Activated CD4-positive, alpha-beta T cell treated with anti-CD3 and anti-CD28 coated beads, Interleukin-2, amount 50 U/mL, for 16 hours (primary cell): ENCODE measurements at regions not wholly inside any gene's neighbourhood (a gene's known extent, or its start where the extent isn't known, plus 50 kb on each side); places are given as distances from the start of the nearest gene placed in this dataset.

Experiments used
- DNase-seq: peaks from one replicate; pipeline ENCODE4 v3.0.0-alpha.2; 2020

DNA sequence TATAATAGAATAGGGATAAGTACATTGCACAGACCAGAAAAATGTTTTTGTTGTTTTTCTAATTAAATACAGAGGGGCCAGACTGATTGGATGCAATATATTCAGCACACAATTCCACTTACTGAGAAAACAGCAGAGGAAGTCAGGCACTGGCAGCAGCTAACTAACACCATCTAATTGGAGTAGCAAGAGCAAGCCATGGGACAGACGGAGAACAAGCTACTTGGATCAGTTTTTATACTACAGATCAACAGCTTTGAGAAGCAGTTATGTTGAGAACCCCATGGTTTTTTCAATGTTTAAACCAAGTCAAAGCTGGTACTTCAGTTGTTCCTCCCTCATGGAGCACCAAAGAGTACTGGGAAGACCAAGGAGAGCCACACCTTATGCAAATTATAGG, 1249.4 kb downstream of the LRFN5 start:
- DNase-seq, result no peak

GRCh38 chr14:42855085-42855484, 1248.4 kb downstream of the LRFN5 start:
- DNase-seq, result no peak

DNA sequence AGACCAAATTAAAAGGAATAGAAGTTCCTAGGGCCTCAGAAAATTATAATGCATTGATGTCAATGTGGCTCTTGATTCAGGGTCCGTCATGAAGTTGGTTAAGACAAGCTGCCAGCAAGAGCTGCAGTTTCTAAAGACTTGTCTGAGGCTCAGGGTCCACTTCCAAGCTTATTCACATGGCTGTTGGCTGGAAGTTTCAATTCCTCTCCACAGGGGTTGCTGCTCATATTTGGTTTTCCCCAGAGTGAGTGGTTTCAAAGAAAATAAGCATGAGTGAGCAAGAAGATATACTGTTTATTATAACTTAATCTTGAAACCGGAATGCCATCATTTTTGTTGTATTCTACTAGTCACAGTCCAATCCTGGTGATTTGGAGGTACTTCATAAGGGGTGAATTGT, 1247.4 kb downstream of the LRFN5 start:
- DNase-seq, result no peak

DNA sequence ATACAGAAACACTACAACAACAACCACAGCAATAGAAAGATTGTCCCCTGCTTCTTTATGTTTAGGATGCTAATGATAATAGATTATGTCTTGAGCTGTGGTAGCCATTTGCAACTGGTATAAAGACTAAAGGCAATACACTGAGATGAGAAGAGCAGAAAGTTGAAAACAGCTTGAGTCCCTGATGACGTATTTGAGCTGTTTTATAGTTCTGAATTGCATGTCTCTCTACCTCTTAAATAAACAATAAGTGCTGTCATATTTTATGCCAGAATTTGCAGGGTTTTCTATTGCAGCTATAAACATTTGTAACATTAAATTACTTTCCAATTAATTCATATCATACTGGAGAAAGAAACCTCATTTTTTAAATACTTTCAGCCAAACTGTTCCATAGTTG, 1242.0 kb downstream of the LRFN5 start:
- DNase-seq, result no peak

- DNase-seq, result no peak
These were observed 1208.1 kb downstream of the LRFN5 start for GRCh38 chr14:42814817-42815216.

DNA sequence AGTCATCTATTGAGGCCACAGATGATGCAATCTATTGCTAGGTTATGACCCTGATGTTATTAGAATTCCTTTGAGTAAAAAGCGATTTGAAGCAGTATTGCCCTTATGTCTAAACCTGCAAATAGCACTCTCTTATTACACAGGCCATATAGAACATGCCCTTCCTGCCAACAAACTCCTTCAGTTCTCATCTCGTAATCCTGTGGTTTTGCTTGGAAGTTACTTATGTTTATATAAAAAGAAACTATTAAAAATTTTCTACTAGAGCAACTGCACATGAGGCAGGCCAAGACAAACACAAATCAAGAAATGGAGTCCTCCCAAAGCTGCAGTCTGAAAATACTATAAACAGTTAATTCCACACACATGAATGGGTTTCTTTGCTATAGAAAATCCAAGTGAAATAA, 1200.2 kb downstream of the LRFN5 start:
- DNase-seq, result no peak

- no peak for DNase-seq
These were observed 1197.5 kb downstream of the LRFN5 start for GRCh38 chr14:42804141-42804540.

DNA sequence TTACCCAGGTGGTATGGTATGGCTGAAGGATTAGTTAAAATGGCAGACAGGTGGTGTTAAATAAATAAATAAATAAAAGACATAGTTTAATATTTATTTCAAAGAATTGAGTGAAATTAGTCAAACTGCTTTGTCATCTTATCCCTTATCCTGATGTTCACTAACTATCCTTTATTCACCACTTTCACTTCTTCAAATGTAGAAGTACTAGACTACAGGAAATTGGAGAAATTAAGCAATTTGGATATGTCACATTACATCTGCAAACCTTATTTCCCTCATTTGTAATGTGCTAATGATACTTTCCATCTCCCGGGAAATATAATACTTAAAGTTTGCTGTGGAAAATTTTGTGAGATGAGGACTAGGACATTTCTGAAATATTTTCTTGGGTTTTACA, 1195.7 kb downstream of the LRFN5 start:
- no peak for DNase-seq

- DNase-seq, result no peak
These were observed 1185.5 kb downstream of the LRFN5 start for GRCh38 chr14:42792166-42792565.

DNA sequence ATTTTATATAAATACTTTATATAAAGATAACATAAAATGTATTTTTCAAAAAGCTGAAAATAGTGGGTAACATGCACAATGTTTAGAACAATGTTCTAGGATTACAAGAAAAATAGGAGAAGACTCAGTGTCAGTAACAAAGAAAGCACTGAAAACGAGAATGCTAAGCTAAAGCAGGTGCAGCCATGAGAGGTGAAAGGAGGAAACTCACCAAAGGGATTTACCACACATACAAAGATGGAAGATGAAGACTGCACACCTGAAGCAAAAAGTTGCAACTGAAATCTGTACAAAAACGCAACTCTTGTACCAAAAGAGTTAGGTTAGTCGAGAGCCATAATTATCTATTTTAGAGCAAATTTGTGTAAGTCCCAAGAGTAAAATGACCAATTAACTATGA, 1176.1 kb downstream of the LRFN5 start:
- no peak for DNase-seq

DNA sequence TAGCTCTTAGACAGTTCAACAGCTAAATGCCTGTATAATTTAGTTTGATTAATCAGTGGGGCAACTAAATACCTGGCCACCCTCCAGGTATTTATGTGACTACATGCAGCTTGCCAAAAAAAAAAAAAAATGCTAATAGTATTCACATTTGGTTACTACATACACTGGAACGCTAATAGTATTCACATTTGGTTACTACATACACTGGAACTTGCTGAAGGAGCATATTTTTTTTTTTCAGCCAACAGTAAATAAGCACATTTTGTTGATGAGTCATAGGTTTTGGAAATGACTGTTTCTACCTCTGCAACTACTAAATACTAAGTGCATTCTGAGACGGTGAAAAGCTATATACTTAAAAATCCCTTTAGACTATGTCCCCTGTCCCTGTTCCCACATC, 1172.3 kb downstream of the LRFN5 start:
- DNase-seq, result no peak

DNA sequence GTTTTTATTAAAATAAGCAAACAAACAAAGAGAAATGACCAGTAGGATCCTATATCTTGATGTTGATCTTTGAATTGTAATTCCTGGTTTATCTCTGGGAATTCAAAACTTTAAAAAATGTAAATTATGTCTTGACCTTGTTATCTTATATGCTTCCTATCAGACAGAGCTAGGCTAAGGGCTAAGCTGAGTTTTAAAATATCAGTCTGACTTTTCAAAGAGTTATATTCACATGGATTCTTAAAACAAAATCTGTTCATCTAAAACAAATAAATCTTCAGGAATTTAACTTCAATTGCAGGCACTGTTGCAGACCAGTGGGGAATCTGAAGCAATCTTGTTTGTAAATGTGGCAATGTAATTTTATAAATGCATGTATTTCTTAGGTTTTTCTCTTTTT, 1144.1 kb downstream of the LRFN5 start:
- DNase-seq, result no peak

DNA sequence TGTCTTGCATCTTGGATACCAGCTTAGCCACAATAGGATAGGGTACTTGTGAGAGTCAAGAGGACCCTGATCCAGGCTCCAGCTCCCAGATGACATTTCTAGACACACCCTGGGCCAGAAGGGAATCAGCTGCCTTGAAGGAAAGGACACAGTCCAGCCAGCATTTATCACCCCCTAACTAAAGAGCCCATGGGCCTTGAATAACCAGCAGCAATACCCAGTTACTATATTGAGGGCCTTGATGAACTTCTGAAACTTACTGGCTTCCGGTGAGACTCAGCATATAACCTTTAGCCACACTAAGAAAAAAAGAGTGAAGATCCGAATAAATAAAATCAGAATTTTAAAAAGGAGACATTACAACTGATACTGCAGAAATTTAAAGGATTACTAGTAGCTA, 1135.4 kb downstream of the LRFN5 start:
- no peak for DNase-seq

DNA sequence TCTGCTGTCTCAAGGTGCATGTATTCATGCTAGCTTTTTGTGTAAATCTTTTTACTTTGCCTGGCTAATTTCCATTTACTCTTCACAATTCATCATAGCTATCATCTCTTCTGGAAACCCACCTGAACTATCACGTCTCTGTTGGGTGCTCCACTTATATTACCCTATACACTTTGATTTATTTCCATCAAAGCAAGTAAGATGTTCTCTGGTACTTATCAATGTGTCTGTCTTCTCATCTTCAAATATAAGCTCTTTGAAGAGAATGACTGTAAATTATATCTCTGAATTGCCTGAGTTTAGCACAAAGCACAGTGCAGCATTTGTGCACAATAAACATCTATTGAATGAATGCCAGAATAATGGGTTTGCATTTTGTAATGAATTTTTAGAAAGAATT, 1129.7 kb downstream of the LRFN5 start:
- DNase-seq, result no peak

DNA sequence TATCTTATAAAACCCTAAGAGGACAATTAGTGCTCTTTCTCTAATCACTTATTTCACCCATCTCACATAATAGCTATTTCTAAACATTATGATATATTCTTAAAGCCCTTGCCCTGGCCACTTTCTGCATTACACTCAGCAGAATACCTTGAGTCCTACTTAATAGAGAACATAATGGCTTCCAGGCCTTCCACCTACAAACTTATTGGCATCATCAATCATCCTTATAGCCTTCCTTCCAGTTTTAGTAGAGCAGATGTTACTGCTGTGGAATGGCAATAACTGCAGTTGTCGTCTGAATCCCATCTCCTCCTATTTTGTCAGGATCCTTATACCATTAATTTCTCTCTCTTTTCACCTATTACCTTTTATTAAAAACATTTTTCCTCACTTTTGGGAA, 1127.4 kb downstream of the LRFN5 start:
- DNase-seq, result no peak

DNA sequence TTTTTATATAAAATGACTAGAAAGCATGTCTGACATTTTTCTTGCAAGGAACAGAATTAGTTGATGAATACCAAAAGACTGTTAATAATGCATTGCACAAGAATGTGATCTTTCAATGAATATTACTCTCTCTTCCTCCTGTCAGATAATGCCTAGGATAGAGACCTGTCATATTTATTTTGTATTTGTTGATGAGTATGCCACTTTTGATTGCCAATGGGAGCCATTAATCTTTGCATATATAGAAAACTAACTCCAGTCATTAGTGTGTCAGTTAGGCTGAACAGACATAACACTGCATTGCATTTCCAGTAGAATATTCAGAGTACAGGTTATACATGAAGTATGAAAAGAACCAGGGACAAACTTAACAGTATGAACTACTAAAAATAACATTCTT, 1125.3 kb downstream of the LRFN5 start:
- DNase-seq, result no peak

DNA sequence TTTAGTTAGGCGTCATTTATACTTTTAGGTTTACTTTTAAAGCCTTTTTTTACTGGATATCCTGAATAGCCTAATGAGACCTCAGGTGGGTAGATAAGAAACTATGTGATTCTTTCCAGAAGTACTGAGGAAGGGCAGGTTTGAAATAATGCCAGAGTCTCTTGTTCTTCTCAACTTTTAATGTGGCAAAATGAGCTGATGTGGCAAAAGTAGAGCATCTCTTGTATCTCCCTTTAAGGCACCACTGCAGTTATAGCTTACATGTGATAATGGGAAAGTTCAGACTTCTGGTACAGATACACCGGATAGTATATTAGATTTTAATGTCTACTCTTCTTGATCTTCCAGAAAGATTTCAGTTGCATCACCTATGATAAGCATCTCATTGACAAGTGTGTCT, 1124.8 kb downstream of the LRFN5 start:
- DNase-seq, result no peak

DNA sequence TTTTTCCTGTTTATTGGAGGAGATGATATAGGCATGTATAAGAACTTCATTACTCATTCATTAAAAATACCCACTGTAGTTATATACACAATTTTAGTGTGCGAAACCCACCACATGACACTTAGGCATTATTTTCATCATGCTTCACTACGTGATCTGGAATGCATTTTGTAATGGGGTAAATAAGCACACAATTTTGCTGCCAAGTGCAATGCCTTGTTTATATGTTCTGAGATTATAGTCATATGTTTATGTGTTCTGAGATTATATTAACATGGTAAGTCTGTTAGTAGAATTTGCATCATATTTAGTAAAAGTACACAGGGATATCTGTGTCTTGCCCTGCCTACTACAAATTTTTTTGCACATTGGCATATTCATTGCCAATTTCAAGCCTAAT, 1123.0 kb downstream of the LRFN5 start:
- no peak for DNase-seq

DNA sequence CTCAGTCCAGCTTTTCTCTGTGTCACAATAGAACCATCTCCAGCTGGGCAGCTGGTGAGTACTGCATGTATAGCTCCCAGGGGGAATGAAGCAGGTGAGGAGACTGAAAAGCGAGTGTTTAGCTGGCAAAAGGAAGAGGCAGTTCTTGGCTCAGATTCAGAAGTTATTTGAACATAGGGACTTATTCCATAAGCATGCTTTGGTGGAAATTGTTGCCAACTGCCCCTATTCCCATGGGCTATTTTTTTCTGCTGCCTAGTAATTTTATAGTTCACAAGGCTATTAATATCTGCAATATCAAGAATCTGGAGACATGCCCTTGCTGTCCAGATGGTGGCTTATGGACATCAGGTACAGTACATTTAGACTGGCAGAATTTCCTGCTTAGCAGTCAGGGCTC, 1112.7 kb downstream of the LRFN5 start:
- DNase-seq, result no peak

DNA sequence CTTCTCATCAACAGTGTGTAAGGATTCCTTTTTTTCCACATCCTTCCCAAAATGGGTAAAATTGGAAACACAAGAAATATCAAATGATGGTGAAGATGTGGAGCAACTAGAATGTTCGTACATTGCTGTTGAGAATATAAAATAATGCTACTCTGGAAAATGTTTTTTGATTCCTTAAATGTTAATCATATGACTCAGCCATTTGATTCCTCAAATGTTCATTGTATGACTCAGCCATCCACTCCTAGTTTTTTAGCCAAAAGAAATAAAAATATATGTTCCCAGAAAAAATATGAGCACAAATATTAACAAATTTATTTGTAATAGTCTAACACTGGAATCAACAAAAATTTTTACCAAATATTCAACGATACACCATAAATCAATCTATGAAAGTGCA, 1108.6 kb downstream of the LRFN5 start:
- DNase-seq, result no peak

- DNase-seq, result no peak
These were observed 1103.4 kb downstream of the LRFN5 start for GRCh38 chr14:42710071-42710470.

DNA sequence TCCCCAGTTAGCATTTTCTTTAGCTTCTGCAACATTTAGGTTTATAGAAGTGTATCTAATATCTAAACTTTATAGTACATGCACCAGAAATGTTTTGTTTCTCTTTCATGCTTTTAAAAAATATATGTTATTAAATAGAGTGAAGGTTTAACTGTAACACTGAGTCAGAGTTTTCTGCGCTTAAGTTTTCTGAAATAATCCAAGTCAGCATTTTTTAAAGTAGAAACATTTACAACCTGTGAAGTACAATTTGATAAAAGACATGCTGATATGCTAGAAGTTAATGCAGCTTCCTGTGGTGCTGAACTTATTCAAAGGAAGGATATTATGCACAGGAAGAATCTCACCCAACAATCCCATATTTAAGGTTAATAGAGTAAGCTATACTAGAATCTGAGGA, 1096.8 kb downstream of the LRFN5 start:
- DNase-seq, result no peak

GRCh38 chr14:42687421-42687820, 1080.7 kb downstream of the LRFN5 start:
- no peak for DNase-seq

GRCh38 chr14:42683707-42684106, 1077.0 kb downstream of the LRFN5 start:
- DNase-seq, result no peak

DNA sequence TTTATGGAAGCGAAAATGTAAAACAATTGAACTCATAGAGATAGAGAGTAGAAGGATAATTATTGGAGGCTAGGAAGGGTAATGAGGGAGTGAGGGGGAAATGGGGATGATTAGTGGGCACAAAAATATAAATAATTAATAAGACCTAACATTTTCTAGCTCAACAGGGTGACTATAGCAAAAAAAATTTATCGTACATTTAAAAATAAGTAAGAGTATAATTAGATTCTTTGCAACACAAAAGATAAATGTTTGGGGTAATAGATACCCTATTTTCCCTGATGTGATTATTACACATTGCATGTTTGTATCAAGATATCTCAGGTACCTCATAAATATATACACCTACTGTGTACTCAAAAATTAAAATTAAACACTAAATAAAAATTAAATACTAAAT, 1070.0 kb downstream of the LRFN5 start:
- DNase-seq, result no peak

GRCh38 chr14:42673963-42674362, 1067.3 kb downstream of the LRFN5 start:
- DNase-seq, result no peak
